ENCODE measurements at regions not wholly inside any gene's neighbourhood (a gene's known extent, or its start where the extent isn't known, plus 50 kb on each side); places are given as distances from the start of the nearest gene placed in this dataset.

DNA sequence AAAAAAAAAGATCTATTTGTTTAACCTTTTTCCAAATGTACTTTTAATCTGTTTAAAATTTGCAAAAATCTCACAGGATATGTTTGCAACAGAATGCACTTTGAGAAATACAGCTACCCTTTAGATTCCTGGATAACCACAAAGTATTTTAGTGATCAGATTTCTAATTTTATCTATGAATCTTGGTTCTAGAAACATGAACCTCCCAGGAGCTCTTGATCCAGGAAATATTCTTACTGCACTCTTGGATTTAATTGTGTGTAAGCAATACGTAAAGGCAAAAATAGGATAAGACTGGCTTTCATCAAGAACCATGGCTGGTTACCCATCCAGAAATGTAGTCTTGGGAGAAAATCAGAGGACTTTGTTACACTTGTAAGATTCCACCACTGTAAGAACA lies 1581.8 kb upstream of the WWC1 start:
- Histone ChIP-seq H3K79me2 (replicated peaks; ENCODE audit: insufficient read depth, low read length) (no peaks in the 10 kb centered on the region), H3F3A (ENCODE audit: insufficient read depth, low read length, poor library complexity, severe bottlenecking) (no peaks in the 10 kb centered on the region), H2AFZ (ENCODE audit: low read depth, low read length) (no peak overlapping the region), H3K4me2 (ENCODE audit: low read length) (no peak overlapping the region), H4K20me1 (ENCODE audit: insufficient read depth) (no peaks in the 10 kb centered on the region), H3K9me3 (ENCODE audit: low read length) (peaks cover 4% of the 10 kb centered on the region), H3K27ac (ENCODE audit: low read length) (no peak overlapping the region), H3K36me3 (ENCODE audit: insufficient read depth, low read length) (no peaks in the 10 kb centered on the region), H3K27me3 (ENCODE audit: insufficient read depth, low read depth, low read length) (no peaks in the 10 kb centered on the region), H3K9me2 (ENCODE audit: insufficient read depth, low read length) (no peaks in the 10 kb centered on the region), H3K9ac (ENCODE audit: low read length) (no peak overlapping the region), H3K4me3 (ENCODE audit: low read length) (no peak overlapping the region)
- TF ChIP-seq, protein P1, sequence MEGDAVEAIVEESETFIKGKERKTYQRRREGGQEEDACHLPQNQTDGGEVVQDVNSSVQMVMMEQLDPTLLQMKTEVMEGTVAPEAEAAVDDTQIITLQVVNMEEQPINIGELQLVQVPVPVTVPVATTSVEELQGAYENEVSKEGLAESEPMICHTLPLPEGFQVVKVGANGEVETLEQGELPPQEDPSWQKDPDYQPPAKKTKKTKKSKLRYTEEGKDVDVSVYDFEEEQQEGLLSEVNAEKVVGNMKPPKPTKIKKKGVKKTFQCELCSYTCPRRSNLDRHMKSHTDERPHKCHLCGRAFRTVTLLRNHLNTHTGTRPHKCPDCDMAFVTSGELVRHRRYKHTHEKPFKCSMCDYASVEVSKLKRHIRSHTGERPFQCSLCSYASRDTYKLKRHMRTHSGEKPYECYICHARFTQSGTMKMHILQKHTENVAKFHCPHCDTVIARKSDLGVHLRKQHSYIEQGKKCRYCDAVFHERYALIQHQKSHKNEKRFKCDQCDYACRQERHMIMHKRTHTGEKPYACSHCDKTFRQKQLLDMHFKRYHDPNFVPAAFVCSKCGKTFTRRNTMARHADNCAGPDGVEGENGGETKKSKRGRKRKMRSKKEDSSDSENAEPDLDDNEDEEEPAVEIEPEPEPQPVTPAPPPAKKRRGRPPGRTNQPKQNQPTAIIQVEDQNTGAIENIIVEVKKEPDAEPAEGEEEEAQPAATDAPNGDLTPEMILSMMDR (IDR thresholded peaks at IDR 0.05; ENCODE audit: poor library complexity, severe bottlenecking): no peak
- TF ChIP-seq SMC3 (conservative IDR thresholded peaks at IDR 0.05; ENCODE audit: poor library complexity): no peak
- no peak for TF ChIP-seq MXI1 (conservative IDR thresholded peaks at IDR 0.05; ENCODE audit: poor library complexity, severe bottlenecking)
- no peak for TF ChIP-seq RAD21 (conservative IDR thresholded peaks at IDR 0.05)
- TF ChIP-seq TAF1 (IDR thresholded peaks at IDR 0.05; ENCODE audit: low read depth): no peak
- no peak for TF ChIP-seq EZH2 (IDR thresholded peaks at IDR 0.05; ENCODE audit: borderline replicate concordance, insufficient read depth, low read length, poor library complexity, severe bottlenecking)
- no peak for TF ChIP-seq EP300 (conservative IDR thresholded peaks at IDR 0.05; ENCODE audit: poor library complexity, severe bottlenecking)

DNA sequence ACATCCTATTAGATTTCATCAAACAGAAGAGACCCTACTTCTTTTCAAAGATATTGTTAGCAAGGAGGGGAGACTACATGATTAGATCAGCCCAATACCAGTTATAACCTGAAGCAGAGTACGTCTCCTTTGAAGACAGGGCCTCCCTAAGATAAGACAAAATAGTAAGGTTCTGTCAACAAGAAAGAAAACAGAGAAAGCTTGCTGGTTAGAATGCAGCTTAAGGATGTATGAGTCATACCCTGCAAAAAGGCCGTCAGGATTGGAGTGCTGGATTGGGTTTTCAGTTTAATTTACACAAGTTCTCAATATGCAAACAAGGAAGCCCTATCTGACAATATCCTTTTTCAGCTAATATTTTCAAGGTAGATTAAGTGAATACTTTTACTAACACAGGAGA lies 1581.2 kb upstream of the WWC1 start:
- TF ChIP-seq TAF1 (IDR thresholded peaks at IDR 0.05; ENCODE audit: low read depth): no peak
- no peak for TF ChIP-seq POLR2AphosphoS5 (IDR thresholded peaks at IDR 0.05)
- TF ChIP-seq EP300 (conservative IDR thresholded peaks at IDR 0.05; ENCODE audit: poor library complexity, severe bottlenecking): no peak
- TF ChIP-seq, protein P2, sequence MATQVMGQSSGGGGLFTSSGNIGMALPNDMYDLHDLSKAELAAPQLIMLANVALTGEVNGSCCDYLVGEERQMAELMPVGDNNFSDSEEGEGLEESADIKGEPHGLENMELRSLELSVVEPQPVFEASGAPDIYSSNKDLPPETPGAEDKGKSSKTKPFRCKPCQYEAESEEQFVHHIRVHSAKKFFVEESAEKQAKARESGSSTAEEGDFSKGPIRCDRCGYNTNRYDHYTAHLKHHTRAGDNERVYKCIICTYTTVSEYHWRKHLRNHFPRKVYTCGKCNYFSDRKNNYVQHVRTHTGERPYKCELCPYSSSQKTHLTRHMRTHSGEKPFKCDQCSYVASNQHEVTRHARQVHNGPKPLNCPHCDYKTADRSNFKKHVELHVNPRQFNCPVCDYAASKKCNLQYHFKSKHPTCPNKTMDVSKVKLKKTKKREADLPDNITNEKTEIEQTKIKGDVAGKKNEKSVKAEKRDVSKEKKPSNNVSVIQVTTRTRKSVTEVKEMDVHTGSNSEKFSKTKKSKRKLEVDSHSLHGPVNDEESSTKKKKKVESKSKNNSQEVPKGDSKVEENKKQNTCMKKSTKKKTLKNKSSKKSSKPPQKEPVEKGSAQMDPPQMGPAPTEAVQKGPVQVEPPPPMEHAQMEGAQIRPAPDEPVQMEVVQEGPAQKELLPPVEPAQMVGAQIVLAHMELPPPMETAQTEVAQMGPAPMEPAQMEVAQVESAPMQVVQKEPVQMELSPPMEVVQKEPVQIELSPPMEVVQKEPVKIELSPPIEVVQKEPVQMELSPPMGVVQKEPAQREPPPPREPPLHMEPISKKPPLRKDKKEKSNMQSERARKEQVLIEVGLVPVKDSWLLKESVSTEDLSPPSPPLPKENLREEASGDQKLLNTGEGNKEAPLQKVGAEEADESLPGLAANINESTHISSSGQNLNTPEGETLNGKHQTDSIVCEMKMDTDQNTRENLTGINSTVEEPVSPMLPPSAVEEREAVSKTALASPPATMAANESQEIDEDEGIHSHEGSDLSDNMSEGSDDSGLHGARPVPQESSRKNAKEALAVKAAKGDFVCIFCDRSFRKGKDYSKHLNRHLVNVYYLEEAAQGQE (IDR thresholded peaks at IDR 0.05; ENCODE audit: borderline replicate concordance): no peak
- TF ChIP-seq RAD21 (conservative IDR thresholded peaks at IDR 0.05): no peak
- TF ChIP-seq, protein P1 (IDR thresholded peaks at IDR 0.05; ENCODE audit: poor library complexity, severe bottlenecking): no peak
- TF ChIP-seq EZH2 (IDR thresholded peaks at IDR 0.05; ENCODE audit: borderline replicate concordance, insufficient read depth, low read length, poor library complexity, severe bottlenecking): no peak
- TF ChIP-seq SMC3 (conservative IDR thresholded peaks at IDR 0.05; ENCODE audit: poor library complexity): no peak
- no peak for TF ChIP-seq MXI1 (conservative IDR thresholded peaks at IDR 0.05; ENCODE audit: poor library complexity, severe bottlenecking)
- no peak overlapping the region for H3K4me3 ChIP-seq (ENCODE audit: low read length)
- H3K9me3 ChIP-seq (ENCODE audit: low read length): peaks cover 4% of the 10 kb centered on the region
- no peak overlapping the region for H3K4me2 ChIP-seq (ENCODE audit: low read length)
- H3K9ac ChIP-seq (ENCODE audit: low read length): no peak overlapping the region
- no peaks in the 10 kb centered on the region for H3K27me3 ChIP-seq (ENCODE audit: insufficient read depth, low read depth, low read length)
- H3F3A ChIP-seq (ENCODE audit: insufficient read depth, low read length, poor library complexity, severe bottlenecking): no peaks in the 10 kb centered on the region
- H3K27ac ChIP-seq (ENCODE audit: low read length): no peak overlapping the region
- no peaks in the 10 kb centered on the region for H3K36me3 ChIP-seq (ENCODE audit: insufficient read depth, low read length)
- no peaks in the 10 kb centered on the region for H3K9me2 ChIP-seq (ENCODE audit: insufficient read depth, low read length)
- H2AFZ ChIP-seq (ENCODE audit: low read depth, low read length): no peak overlapping the region
- H4K20me1 ChIP-seq (ENCODE audit: insufficient read depth): no peaks in the 10 kb centered on the region
- H3K79me2 ChIP-seq (replicated peaks; ENCODE audit: insufficient read depth, low read length): no peaks in the 10 kb centered on the region
